IMR-90 (cell line): ENCODE measurements at regions not wholly inside any gene's neighbourhood (a gene's known extent, or its start where the extent isn't known, plus 50 kb on each side); places are given as distances from the start of the nearest gene placed in this dataset.

Experiments
- ATAC-seq: fragments of 200-7000 bp; cut with Tn5 transposase; 2 replicates; pipeline ENCODE4 v1.9.1; 2020; ENCODE audit warnings: low read depth, mild to moderate bottlenecking, moderate library complexity
- BruUV-seq: library from RNA; stranded (reverse); fragments of 400-500 nt; replicated peaks from 2 replicates; lab custom pipeline; 2021; lab: Mats Ljungman, UMichigan
- CTCF ChIA-PET: fragments of 300-600 bp; formaldehyde crosslinking; extraction: SDS; loops from one replicate; lab custom pipeline; 2021; ENCODE audit warnings: antibody characterized with exemption; lab: Yijun Ruan, JAX
- POLR2A ChIA-PET: fragments of 300-600 bp; sonication (Branson Sonifier 250); formaldehyde crosslinking; loops from one replicate; lab custom pipeline; 2022; ENCODE audit warnings: antibody characterized with exemption; ENCODE audit not compliant: unreplicated experiment; lab: Charles Lee
- DNase-seq: peaks from one replicate; pipeline ENCODE4 v3.0.0; 2013
- H2AFZ ChIP-seq: replicated peaks from 2 replicates; pipeline ENCODE3; 2013; ENCODE audit warnings: low read length, mild to moderate bottlenecking; ENCODE audit not compliant: poor library complexity
- H2AK5ac ChIP-seq: 2 replicates; pipeline ENCODE4 v1.6.1; 2013; ENCODE audit warnings: low read depth, low read length, inconsistent platforms
- H2AK9ac ChIP-seq: replicated peaks from 2 replicates; pipeline ENCODE3; 2013; ENCODE audit warnings: mild to moderate bottlenecking, low read depth, low read length, moderate library complexity; ENCODE audit not compliant: poor library complexity
- H2BK120ac ChIP-seq: 2 replicates; pipeline ENCODE4 v1.6.1; 2013; ENCODE audit warnings: low read depth, low read length, inconsistent platforms
- H2BK15ac ChIP-seq: 3 replicates; pipeline ENCODE4 v1.6.1; 2013; ENCODE audit warnings: low read depth, low read length, inconsistent platforms
- H2BK20ac ChIP-seq: 2 replicates; pipeline ENCODE4 v1.6.1; 2013; ENCODE audit warnings: low read depth, mild to moderate bottlenecking, inconsistent platforms, low read length, moderate library complexity
- H2BK5ac ChIP-seq: 2 replicates; pipeline ENCODE4 v1.6.1; 2013; ENCODE audit warnings: mild to moderate bottlenecking, low read depth, low read length, inconsistent platforms; ENCODE audit not compliant: poor library complexity, severe bottlenecking
- H3K14ac ChIP-seq: replicated peaks from 2 replicates; pipeline ENCODE4 v1.6.1; 2013; ENCODE audit warnings: low read depth, low read length, inconsistent platforms
- H3K18ac ChIP-seq: 2 replicates; pipeline ENCODE4 v1.6.1; 2013; ENCODE audit warnings: low read depth, low read length, control low read depth
- H3K23ac ChIP-seq: 2 replicates; pipeline ENCODE4 v1.6.1; 2013; ENCODE audit warnings: low read depth, low read length, inconsistent platforms
- H3K27ac ChIP-seq: 2 replicates; pipeline ENCODE4 v1.5.1; 2013; ENCODE audit warnings: mild to moderate bottlenecking, control low read depth, low read length; ENCODE audit not compliant: insufficient read depth
- H3K27me3 ChIP-seq: 2 replicates; pipeline ENCODE4 v1.6.1; 2013; ENCODE audit warnings: low read length; ENCODE audit not compliant: control insufficient read depth, insufficient read depth
- H3K36me3 ChIP-seq: 2 replicates; pipeline ENCODE4 v1.6.1; 2013; ENCODE audit warnings: low read length, mixed read lengths; ENCODE audit not compliant: control insufficient read depth, insufficient read depth
- H3K4ac ChIP-seq: 2 replicates; pipeline ENCODE4 v1.6.1; 2013; ENCODE audit warnings: low read depth, low read length, inconsistent platforms
- H3K4me1 ChIP-seq: 2 replicates; pipeline ENCODE4 v1.6.1; 2013; ENCODE audit warnings: low read length, mixed read lengths; ENCODE audit not compliant: control insufficient read depth, insufficient read depth
- H3K4me2 ChIP-seq: 2 replicates; pipeline ENCODE4 v1.6.1; 2013; ENCODE audit warnings: low read depth, mild to moderate bottlenecking, control low read depth, low read length, moderate library complexity
- H3K4me3 ChIP-seq: 2 replicates; pipeline ENCODE4 v1.5.1; 2013; ENCODE audit warnings: low read depth, mild to moderate bottlenecking, control low read depth, low read length, moderate library complexity; ENCODE audit not compliant: insufficient read depth
- H3K56ac ChIP-seq: 2 replicates; pipeline ENCODE4 v1.6.1; 2013; ENCODE audit warnings: low read length, inconsistent platforms; ENCODE audit not compliant: insufficient read depth; ENCODE audit errors: extremely low read depth
- H3K79me1 ChIP-seq, 2 experiments: 2 replicates each; pipeline ENCODE4 v1.6.1; 2013; ENCODE audit warnings: low read length in 2 of 2, inconsistent platforms in 1 of 2, low read depth in 1 of 2
- H3K9ac ChIP-seq: 2 replicates; pipeline ENCODE4 v1.6.1; 2013; ENCODE audit warnings: low read depth, low read length, control low read depth
- H3K9me1 ChIP-seq: 2 replicates; pipeline ENCODE4 v1.6.1; 2013; ENCODE audit warnings: low read length, inconsistent platforms; ENCODE audit not compliant: insufficient read depth
- H3K9me3 ChIP-seq: 2 replicates; pipeline ENCODE4 v1.6.1; 2013; ENCODE audit warnings: low read length; ENCODE audit not compliant: control insufficient read depth, insufficient read depth
- H4K20me1 ChIP-seq: 2 replicates; pipeline ENCODE4 v1.6.1; 2013; ENCODE audit warnings: low read length, inconsistent platforms; ENCODE audit not compliant: insufficient read depth
- H4K5ac ChIP-seq: 2 replicates; pipeline ENCODE4 v1.6.1; 2013; ENCODE audit warnings: mild to moderate bottlenecking, low read depth, low read length, control low read depth
- H4K8ac ChIP-seq, 2 experiments: 2 replicates each; pipeline ENCODE4 v1.6.1; 2013; ENCODE audit warnings: low read depth in 2 of 2, low read length in 2 of 2, control low read depth in 1 of 2, inconsistent platforms in 1 of 2
- H4K91ac ChIP-seq: 2 replicates; pipeline ENCODE4 v1.6.1; 2013; ENCODE audit warnings: low read depth, low read length, inconsistent platforms; ENCODE audit not compliant: insufficient read depth
- CEBPB ChIP-seq: IDR thresholded peaks from 2 replicates; pipeline ENCODE4 v1.6.1; 2012; ENCODE audit warnings: low read depth, low read length, improper control_type of control experiment
- CHD1 ChIP-seq: IDR thresholded peaks from 2 replicates; pipeline ENCODE4 v1.6.1; 2012; ENCODE audit warnings: low read depth, low read length, improper control_type of control experiment
- CTCF ChIP-seq: conservative IDR thresholded peaks from 2 replicates; pipeline ENCODE4 v1.5.1; 2012; ENCODE audit warnings: mild to moderate bottlenecking, low read depth, low read length, improper control_type of control experiment
- FOS ChIP-seq: fragments of 150-350 bp; IDR thresholded peaks from 2 replicates; pipeline ENCODE4 v1.6.1; 2016; ENCODE audit warnings: low read depth, low read length
- MAFK ChIP-seq: IDR thresholded peaks from 2 replicates; pipeline ENCODE4 v1.6.1; 2012; ENCODE audit warnings: low read depth, low read length, improper control_type of control experiment
- MXI1 ChIP-seq: IDR thresholded peaks from 2 replicates; pipeline ENCODE4 v1.6.1; 2012; ENCODE audit warnings: low read depth, mild to moderate bottlenecking, low read length, moderate library complexity, borderline replicate concordance
- NFE2L2 ChIP-seq: fragments of 150-350 bp; IDR thresholded peaks from 2 replicates; pipeline ENCODE4 v1.6.1; 2016; ENCODE audit warnings: low read depth, mild to moderate bottlenecking, low read length
- POLR2A ChIP-seq: IDR thresholded peaks from 2 replicates; pipeline ENCODE4 v1.6.1; 2012; ENCODE audit warnings: mild to moderate bottlenecking, low read depth, low read length
- RAD21 ChIP-seq: IDR thresholded peaks from 2 replicates; pipeline ENCODE4 v1.6.1; 2012; ENCODE audit warnings: low read length, improper control_type of control experiment
- RFX5 ChIP-seq: IDR thresholded peaks from 2 replicates; pipeline ENCODE4 v1.8.0; 2012; ENCODE audit warnings: low read depth, mild to moderate bottlenecking, low read length, moderate library complexity
- SMC3 ChIP-seq: fragments of 150-350 bp; IDR thresholded peaks from 2 replicates; pipeline ENCODE4 v1.6.1; 2016; ENCODE audit warnings: low read depth, mild to moderate bottlenecking, antibody characterized with exemption, low read length, moderate library complexity
- USF2 ChIP-seq: fragments of 150-350 bp; IDR thresholded peaks from 2 replicates; pipeline ENCODE4 v1.6.1; 2017; ENCODE audit warnings: mild to moderate bottlenecking, antibody characterized with exemption, low read length, low read depth
- dilution Hi-C: fragments of 300-500 bp; cut with HindIII; formaldehyde crosslinking; loops from one replicate; pipeline ENCODE4 v1.14.3; 2018; ENCODE audit warnings: low sequenced_read_pairs; ENCODE audit not compliant: unreplicated experiment
- in situ Hi-C: fragments of 300-500 bp; cut with MboI; formaldehyde crosslinking; loops from 3 replicates; pipeline ENCODE4 v1.14.3; 2019; ENCODE audit warnings: low sequenced_read_pairs, inconsistent platforms, mixed read lengths
- intact Hi-C: fragments of 100-400 bp; cut with micrococcal nuclease; formaldehyde crosslinking; loops from 2 replicates; pipeline ENCODE4 v1.10.0; 2022

GRCh38 chr14:80446356-80446755 is 235.1 kb upstream of the DIO2 start:
- ATAC-seq = peak; percentile 72
- Histone ChIP-seq H2AK5ac (no peak overlapping the region), H3K14ac (0 out of 2 replicates have a peak overlapping the region, but pooled peaks have one; percentile 34), H4K91ac (no peak overlapping the region), H3K9ac (no peak overlapping the region), H4K8ac (peak overlapping the region in 1 of 2 experiments; percentile 38; a peak in 1 of 4 replicates), H3K36me3 (no peaks in the 10 kb centered on the region), H3K4me1 (peaks cover 5% of the 10 kb centered on the region), H3K56ac (no peak overlapping the region), H2AK9ac (no peak overlapping the region), H2AFZ (no peak overlapping the region), H3K9me3 (no peaks in the 10 kb centered on the region; the same call in none of the 2 replicates), H2BK120ac (peak overlapping the region; percentile 56; the same call in 1 of the 2 replicates), H3K4ac (no peak overlapping the region), H3K27ac (peak overlapping the region; percentile 59; the same call in 1 of the 2 replicates), H3K18ac (peak overlapping the region; percentile 82; the same call in 1 of the 2 replicates), H3K23ac (no peak overlapping the region), H2BK15ac (no peak overlapping the region; the same call in 2 of the 3 replicates), H3K27me3 (no peaks in the 10 kb centered on the region), H2BK20ac (peak overlapping the region; percentile 35), H3K4me3 (no peak overlapping the region), H3K79me1 (no peaks in the 10 kb centered on the region), H3K4me2 (peak overlapping the region; percentile 66; the same call in 1 of the 2 replicates), H2BK5ac (peak overlapping the region; percentile 16), H4K20me1 (no peaks in the 10 kb centered on the region), H3K9me1 (no peaks in the 10 kb centered on the region), H4K5ac (peak overlapping the region; percentile 46; the same call in 1 of the 2 replicates)
- no TSS peak for BruUV-seq
- intact Hi-C loops (no loop called here), dilution Hi-C loops (no loop called here), in situ Hi-C loops (no loop called here)
- TF ChIP-seq CTCF (no peak), FOS (no peak), MAFK (no peak), RAD21 (no peak), USF2 (no peak), POLR2A (no peak), CHD1 (no peak), CEBPB (no peak), RFX5 (no peak), NFE2L2 (no peak), SMC3 (no peak), MXI1 (no peak)
- ChIA-PET CTCF (interaction anchor here (0.6 kb wide), 1 partner anchor 128 kb away, joined by 3 read pairs; no protein-coding TSS in a partner anchor), POLR2A (no interaction called here)
- peak; percentile 32 for DNase-seq
